ENCODE measurements at regions not wholly inside any gene's neighbourhood (a gene's known extent, or its start where the extent isn't known, plus 50 kb on each side); places are given as distances from the start of the nearest gene placed in this dataset.

DNA sequence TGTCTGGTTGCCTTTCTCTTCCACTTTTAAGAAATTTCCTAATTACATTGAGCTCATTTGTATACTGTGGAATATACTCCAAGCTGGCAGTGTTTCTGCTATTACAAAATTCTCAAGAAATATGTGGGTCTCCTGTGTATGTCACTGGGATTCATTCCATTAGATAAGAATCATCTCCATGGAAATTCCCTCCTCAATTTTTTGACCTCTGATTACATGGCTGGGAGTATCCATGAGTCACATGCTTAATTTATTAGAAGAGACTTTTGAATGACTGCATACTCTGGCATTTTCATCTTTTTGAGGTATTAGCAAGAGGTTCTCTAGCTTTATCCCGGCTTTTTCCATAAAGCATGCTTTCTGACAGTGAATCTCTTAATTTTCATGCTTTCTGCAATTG is 665.5 kb upstream of the CNTNAP5 start:
- DNase-seq (ENCODE audit: low spot score) (no peak), ATAC-seq (no peak)
- no peak overlapping the region for H3K4me3 Mint-ChIP-seq
- H3K36me3 Mint-ChIP-seq: peaks cover 15% of the 10 kb centered on the region
- ChIA-PET CTCF (no interaction called here), POLR2A (no interaction called here)
- H3K4me1 Mint-ChIP-seq: no peaks in the 10 kb centered on the region
- peaks cover 28% of the 10 kb centered on the region for H3K9me3 Mint-ChIP-seq
- no peak for TF ChIP-seq NFYB (CRISPR knock-in tag; conservative IDR thresholded peaks at IDR 0.05; ENCODE audit: low read depth)
- TF ChIP-seq GABPB1 (CRISPR knock-in tag; IDR thresholded peaks at IDR 0.05): no peak
- TF ChIP-seq, protein P1, sequence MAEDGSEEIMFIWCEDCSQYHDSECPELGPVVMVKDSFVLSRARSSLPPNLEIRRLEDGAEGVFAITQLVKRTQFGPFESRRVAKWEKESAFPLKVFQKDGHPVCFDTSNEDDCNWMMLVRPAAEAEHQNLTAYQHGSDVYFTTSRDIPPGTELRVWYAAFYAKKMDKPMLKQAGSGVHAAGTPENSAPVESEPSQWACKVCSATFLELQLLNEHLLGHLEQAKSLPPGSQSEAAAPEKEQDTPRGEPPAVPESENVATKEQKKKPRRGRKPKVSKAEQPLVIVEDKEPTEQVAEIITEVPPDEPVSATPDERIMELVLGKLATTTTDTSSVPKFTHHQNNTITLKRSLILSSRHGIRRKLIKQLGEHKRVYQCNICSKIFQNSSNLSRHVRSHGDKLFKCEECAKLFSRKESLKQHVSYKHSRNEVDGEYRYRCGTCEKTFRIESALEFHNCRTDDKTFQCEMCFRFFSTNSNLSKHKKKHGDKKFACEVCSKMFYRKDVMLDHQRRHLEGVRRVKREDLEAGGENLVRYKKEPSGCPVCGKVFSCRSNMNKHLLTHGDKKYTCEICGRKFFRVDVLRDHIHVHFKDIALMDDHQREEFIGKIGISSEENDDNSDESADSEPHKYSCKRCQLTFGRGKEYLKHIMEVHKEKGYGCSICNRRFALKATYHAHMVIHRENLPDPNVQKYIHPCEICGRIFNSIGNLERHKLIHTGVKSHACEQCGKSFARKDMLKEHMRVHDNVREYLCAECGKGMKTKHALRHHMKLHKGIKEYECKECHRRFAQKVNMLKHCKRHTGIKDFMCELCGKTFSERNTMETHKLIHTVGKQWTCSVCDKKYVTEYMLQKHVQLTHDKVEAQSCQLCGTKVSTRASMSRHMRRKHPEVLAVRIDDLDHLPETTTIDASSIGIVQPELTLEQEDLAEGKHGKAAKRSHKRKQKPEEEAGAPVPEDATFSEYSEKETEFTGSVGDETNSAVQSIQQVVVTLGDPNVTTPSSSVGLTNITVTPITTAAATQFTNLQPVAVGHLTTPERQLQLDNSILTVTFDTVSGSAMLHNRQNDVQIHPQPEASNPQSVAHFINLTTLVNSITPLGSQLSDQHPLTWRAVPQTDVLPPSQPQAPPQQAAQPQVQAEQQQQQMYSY (CRISPR knock-in tag; IDR thresholded peaks at IDR 0.05): no peak
- no peak for TF ChIP-seq SMAD3 (CRISPR knock-in tag; IDR thresholded peaks at IDR 0.05; ENCODE audit: borderline replicate concordance)
- TF ChIP-seq ESRRA (CRISPR knock-in tag; IDR thresholded peaks at IDR 0.05; ENCODE audit: borderline replicate concordance): no peak
- TF ChIP-seq, protein P2, sequence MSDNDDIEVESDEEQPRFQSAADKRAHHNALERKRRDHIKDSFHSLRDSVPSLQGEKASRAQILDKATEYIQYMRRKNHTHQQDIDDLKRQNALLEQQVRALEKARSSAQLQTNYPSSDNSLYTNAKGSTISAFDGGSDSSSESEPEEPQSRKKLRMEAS (CRISPR knock-in tag; IDR thresholded peaks at IDR 0.05): no peak
- no peak for TF ChIP-seq TEAD4 (CRISPR knock-in tag; IDR thresholded peaks at IDR 0.05)
- no peak for TF ChIP-seq CBFB (CRISPR knock-in tag; IDR thresholded peaks at IDR 0.05; ENCODE audit: low read depth)
- TF ChIP-seq FOXJ3 (CRISPR knock-in tag; IDR thresholded peaks at IDR 0.05; ENCODE audit: borderline replicate concordance): no peak
- TF ChIP-seq, protein P3, sequence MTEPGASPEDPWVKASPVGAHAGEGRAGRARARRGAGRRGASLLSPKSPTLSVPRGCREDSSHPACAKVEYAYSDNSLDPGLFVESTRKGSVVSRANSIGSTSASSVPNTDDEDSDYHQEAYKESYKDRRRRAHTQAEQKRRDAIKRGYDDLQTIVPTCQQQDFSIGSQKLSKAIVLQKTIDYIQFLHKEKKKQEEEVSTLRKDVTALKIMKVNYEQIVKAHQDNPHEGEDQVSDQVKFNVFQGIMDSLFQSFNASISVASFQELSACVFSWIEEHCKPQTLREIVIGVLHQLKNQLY (CRISPR knock-in tag; IDR thresholded peaks at IDR 0.05): no peak
- TF ChIP-seq, protein P4, sequence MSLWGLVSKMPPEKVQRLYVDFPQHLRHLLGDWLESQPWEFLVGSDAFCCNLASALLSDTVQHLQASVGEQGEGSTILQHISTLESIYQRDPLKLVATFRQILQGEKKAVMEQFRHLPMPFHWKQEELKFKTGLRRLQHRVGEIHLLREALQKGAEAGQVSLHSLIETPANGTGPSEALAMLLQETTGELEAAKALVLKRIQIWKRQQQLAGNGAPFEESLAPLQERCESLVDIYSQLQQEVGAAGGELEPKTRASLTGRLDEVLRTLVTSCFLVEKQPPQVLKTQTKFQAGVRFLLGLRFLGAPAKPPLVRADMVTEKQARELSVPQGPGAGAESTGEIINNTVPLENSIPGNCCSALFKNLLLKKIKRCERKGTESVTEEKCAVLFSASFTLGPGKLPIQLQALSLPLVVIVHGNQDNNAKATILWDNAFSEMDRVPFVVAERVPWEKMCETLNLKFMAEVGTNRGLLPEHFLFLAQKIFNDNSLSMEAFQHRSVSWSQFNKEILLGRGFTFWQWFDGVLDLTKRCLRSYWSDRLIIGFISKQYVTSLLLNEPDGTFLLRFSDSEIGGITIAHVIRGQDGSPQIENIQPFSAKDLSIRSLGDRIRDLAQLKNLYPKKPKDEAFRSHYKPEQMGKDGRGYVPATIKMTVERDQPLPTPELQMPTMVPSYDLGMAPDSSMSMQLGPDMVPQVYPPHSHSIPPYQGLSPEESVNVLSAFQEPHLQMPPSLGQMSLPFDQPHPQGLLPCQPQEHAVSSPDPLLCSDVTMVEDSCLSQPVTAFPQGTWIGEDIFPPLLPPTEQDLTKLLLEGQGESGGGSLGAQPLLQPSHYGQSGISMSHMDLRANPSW (CRISPR knock-in tag; conservative IDR thresholded peaks at IDR 0.05; ENCODE audit: low read depth): no peak
- no peak for TF ChIP-seq ATF1 (CRISPR knock-in tag; IDR thresholded peaks at IDR 0.05)
- no peak for TF ChIP-seq ZNF138 (CRISPR knock-in tag; conservative IDR thresholded peaks at IDR 0.05)
- no peak for TF ChIP-seq PRRX2 (CRISPR knock-in tag; IDR thresholded peaks at IDR 0.05)
- TF ChIP-seq ZNF317 (CRISPR knock-in tag; IDR thresholded peaks at IDR 0.05; ENCODE audit: borderline replicate concordance, low read depth): no peak
- TF ChIP-seq, protein P5, sequence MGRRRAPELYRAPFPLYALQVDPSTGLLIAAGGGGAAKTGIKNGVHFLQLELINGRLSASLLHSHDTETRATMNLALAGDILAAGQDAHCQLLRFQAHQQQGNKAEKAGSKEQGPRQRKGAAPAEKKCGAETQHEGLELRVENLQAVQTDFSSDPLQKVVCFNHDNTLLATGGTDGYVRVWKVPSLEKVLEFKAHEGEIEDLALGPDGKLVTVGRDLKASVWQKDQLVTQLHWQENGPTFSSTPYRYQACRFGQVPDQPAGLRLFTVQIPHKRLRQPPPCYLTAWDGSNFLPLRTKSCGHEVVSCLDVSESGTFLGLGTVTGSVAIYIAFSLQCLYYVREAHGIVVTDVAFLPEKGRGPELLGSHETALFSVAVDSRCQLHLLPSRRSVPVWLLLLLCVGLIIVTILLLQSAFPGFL (CRISPR knock-in tag; IDR thresholded peaks at IDR 0.05; ENCODE audit: borderline replicate concordance): no peak
- TF ChIP-seq, protein P6, sequence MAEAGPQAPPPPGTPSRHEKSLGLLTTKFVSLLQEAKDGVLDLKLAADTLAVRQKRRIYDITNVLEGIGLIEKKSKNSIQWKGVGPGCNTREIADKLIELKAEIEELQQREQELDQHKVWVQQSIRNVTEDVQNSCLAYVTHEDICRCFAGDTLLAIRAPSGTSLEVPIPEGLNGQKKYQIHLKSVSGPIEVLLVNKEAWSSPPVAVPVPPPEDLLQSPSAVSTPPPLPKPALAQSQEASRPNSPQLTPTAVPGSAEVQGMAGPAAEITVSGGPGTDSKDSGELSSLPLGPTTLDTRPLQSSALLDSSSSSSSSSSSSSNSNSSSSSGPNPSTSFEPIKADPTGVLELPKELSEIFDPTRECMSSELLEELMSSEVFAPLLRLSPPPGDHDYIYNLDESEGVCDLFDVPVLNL (CRISPR knock-in tag; IDR thresholded peaks at IDR 0.05; ENCODE audit: borderline replicate concordance, low read depth): no peak
- no peak for TF ChIP-seq NR2C2 (CRISPR knock-in tag; IDR thresholded peaks at IDR 0.05)
- TF ChIP-seq, protein P7, sequence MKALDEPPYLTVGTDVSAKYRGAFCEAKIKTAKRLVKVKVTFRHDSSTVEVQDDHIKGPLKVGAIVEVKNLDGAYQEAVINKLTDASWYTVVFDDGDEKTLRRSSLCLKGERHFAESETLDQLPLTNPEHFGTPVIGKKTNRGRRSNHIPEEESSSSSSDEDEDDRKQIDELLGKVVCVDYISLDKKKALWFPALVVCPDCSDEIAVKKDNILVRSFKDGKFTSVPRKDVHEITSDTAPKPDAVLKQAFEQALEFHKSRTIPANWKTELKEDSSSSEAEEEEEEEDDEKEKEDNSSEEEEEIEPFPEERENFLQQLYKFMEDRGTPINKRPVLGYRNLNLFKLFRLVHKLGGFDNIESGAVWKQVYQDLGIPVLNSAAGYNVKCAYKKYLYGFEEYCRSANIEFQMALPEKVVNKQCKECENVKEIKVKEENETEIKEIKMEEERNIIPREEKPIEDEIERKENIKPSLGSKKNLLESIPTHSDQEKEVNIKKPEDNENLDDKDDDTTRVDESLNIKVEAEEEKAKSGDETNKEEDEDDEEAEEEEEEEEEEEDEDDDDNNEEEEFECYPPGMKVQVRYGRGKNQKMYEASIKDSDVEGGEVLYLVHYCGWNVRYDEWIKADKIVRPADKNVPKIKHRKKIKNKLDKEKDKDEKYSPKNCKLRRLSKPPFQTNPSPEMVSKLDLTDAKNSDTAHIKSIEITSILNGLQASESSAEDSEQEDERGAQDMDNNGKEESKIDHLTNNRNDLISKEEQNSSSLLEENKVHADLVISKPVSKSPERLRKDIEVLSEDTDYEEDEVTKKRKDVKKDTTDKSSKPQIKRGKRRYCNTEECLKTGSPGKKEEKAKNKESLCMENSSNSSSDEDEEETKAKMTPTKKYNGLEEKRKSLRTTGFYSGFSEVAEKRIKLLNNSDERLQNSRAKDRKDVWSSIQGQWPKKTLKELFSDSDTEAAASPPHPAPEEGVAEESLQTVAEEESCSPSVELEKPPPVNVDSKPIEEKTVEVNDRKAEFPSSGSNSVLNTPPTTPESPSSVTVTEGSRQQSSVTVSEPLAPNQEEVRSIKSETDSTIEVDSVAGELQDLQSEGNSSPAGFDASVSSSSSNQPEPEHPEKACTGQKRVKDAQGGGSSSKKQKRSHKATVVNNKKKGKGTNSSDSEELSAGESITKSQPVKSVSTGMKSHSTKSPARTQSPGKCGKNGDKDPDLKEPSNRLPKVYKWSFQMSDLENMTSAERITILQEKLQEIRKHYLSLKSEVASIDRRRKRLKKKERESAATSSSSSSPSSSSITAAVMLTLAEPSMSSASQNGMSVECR (CRISPR knock-in tag; IDR thresholded peaks at IDR 0.05; ENCODE audit: borderline replicate concordance): no peak
- H3K27me3 Mint-ChIP-seq (ENCODE audit: low read depth): no peaks in the 10 kb centered on the region
- no peak overlapping the region for H3K27ac Mint-ChIP-seq

Measured in WTC11 (cell line).